Right lung (tissue), 2 donors: ENCODE measurements at regions not wholly inside any gene's neighbourhood (a gene's known extent, or its start where the extent isn't known, plus 50 kb on each side); places are given as distances from the start of the nearest gene placed in this dataset.
"Not testable (repeated sequence)": the region's sequence is repeated elsewhere in the genome, so short reads cannot be mapped to it uniquely, and the experiment has no call there.

Experiments used
- DNase-seq, 2 donors: peaks; one replicate each; pipeline ENCODE4 v3.0.0-alpha.2; 2013

GRCh38 chr1:73218995-73219546 lies 936.7 kb upstream of the NEGR1 start:
- DNase-seq, result no peak

GRCh38 chr1:73205294-73205973 lies 923.1 kb upstream of the NEGR1 start:
- DNase-seq, result no peak

DNA sequence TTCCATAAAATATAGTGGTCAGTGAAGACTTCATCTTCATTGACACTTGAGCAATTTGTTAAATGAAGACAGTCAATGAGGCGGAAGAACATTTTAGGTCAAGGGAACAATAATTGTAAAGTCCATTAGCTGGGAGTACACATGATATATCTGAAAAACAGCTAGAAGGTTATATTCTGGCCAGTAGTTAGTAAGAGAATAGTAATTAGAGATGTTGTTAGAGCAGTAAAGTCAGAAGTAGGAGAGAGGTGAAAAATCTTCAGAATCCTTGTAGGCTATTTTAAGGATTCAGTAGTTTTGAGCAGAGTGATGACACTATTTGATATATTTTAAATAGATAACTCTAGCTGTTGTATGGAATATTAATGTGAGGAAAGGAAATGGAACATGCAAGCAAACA lies 915.6 kb upstream of the NEGR1 start:
- DNase-seq, result no peak

DNA sequence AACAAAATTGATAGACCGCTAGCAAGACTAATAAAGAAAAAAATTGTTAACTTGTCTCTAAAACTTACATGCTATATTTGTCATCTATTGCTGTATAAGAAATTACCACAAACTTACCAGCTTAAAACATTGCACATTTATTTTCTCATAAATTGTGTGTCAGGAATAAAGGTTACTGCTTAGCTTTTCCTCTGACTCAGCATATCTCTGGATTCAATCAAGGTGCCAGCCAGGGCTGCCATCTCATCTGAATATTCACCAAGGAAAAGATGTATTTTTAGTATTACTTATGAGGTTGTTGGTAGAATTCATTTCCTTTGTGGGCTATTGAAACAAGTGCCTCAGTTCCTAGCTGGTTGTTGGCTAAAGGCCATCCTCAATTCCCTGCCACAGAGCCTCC lies 912.6 kb upstream of the NEGR1 start:
- no peak for DNase-seq

DNA sequence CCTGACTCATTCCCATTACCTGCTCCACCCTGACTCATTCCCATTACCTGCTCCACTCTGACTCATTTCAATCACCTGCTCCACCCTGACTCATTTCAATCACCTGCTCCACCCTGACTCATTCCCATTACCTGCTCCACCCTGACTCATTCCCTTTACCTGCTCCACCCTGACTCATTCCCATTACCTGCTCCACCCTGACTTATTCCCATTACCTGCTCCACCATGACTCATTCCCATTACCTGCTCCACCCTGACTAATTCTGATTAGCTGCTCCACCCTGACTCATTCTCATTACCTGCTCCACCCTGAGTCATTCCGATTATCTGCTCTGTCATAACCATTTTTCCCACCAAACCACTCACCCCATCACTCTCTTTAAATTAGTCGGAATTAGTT lies 901.2 kb upstream of the NEGR1 start:
- DNase-seq, result not testable (repeated sequence)

DNA sequence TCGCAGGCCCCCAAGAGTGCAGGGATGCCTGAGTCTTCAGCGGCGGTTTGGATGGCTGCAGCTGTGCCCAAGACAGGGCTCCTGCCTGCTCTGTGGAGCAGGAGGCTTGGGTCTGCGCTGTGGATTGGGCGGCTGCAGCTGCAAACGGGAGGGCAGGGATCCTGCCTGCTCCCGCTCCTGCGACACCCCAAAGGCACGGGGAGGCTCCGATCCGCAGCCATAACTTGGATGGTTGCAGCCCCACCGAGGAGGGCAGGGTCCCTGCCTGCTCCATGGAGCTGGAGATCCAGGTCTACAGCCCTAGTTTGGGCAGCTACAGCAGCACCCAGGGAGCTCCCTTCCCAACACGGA lies 898.8 kb upstream of the NEGR1 start:
- no peak for DNase-seq

DNA sequence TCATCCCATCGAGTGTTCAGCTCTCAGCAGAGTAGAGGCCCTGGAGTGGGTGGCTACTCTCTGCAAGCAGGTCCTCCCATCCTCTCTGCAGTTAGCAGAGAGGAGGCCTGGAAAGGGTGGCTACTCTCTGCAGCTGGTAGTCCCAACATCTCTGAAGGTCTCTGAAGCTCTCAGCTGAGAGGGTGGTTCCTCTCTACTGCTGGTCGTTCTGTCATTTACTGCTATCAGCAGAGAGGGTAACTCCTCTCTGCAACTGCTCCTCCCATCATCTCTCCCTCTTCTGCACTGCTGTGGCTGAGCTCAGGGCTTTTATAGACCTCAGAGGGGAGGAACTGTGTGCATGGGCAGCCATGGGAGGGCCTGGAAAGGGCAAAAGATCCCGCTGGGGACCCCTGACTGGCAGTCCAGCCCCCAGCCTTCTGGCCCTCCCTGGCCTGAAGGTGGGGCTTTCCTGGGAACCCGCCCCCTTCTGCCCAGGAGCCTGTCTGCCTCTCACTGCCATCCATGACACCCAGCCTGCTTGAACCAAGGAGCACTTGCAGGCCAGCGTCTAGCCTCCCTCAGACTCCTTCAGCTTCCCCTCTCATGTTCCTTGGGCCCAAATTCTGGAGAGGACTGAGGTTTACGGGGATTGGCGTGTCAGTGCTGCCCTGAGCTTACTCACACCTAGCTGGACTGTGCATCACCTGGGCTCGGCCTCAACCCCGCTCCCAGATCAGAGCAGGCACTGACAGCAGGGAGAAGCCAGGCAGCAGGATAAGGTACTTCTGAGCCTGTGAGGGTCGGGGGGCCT lies 898.3 kb upstream of the NEGR1 start:
- DNase-seq, result no peak

DNA sequence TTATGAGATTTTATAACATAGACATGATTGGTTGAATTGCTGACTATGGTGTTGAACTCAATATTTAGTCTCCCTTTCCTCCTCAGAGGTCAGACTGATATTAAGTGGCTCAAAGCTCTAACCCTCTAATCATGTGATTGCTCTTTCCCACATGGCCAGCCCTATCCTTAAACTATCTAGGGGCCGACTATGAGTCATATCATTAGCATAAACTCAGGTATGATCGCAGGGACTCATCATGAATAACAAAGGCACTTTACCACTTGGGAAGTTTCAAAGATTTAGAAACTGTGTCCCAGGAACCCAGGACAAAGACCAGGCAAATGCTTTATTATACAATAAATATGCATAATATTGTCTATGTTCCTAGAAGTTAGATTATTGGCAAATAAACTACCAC lies 894.6 kb upstream of the NEGR1 start:
- no peak for DNase-seq

- DNase-seq, result no peak
These were observed 884.8 kb upstream of the NEGR1 start for GRCh38 chr1:73167009-73167657.

DNA sequence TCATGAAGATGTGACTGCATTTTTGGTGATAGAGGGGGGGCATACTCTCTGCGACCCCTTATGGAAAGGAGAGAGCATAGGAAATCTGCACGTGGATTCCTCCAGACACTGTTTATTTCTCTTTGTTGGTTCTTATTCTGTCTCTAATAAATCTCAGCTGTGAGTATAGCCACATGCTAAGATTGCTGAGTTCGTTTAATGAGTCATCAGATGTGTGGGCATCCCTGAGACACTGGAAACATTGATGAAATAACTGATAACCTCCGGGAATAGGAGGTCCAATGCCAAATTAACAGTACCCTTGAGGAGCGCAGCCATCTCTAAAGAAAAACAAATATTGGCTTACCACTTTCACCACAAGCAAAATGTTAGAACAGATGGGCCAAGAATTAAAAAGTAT lies 880.2 kb upstream of the NEGR1 start:
- no peak for DNase-seq

- DNase-seq, result no peak
These were observed 879.1 kb upstream of the NEGR1 start for GRCh38 chr1:73161418-73161817.

- DNase-seq, result no peak
These were observed 878.4 kb upstream of the NEGR1 start for GRCh38 chr1:73160759-73161158.

- no peak for DNase-seq
These were observed 862.0 kb upstream of the NEGR1 start for GRCh38 chr1:73144311-73144710.

DNA sequence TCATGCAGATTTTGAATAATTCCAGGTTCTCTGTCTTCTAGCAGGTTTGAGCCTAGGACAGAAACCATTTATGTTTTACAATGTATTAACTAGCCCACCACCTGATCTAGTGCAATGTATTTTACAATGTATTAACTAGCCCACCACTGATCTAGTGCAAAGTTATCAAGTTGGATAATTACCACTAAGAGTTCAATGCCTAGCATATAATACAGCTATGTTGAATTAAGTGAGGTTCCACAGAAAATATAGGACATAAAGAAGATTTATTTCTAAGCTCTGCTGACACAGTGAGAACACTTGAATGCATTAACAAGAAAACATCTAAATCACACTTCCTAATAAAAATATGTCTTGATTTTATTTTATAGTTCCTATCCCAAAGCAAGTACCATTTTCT lies 854.6 kb upstream of the NEGR1 start:
- no peak for DNase-seq

- DNase-seq, result no peak
These were observed 824.6 kb upstream of the NEGR1 start for GRCh38 chr1:73106931-73107330.

DNA sequence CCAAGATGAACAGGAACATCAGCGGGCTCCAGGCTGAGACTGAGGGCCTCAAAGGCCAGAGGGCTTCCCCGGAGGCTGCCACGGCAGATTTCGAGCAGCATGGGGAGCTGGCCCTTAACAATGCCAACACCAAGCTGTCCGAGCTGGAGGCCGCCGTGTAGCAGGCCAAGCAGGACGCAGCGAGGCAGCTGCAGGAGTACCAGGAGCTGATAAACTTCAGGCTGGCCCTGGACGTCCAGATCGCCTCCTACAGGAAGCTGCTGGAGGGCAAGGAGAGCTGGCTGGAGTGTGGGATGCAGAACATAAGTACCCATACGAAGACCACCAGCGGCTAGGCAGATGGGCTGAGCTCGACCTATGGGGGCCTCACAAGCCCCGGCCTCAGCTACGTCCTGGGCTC lies 823.4 kb upstream of the NEGR1 start:
- DNase-seq, result no peak

GRCh38 chr1:73104749-73105148 lies 822.4 kb upstream of the NEGR1 start:
- no peak for DNase-seq

DNA sequence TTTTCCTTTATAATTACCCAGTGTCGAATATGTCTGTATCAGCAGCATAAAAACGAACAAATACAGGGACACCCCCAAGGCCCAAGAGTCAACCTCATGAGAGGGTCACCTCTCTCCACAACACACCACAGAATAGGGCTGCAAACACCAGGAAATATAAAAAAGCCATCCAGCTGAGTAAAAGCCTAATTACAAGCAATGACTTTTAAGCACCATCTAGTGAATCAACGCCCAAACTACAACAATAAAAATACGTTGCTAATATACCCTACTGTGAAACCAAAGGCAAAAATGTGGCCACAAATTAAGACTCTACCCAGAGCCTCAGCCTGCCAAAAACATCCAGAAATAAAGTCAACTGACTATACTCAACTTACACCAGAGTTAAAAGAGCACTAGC lies 817.9 kb upstream of the NEGR1 start:
- DNase-seq, result no peak

DNA sequence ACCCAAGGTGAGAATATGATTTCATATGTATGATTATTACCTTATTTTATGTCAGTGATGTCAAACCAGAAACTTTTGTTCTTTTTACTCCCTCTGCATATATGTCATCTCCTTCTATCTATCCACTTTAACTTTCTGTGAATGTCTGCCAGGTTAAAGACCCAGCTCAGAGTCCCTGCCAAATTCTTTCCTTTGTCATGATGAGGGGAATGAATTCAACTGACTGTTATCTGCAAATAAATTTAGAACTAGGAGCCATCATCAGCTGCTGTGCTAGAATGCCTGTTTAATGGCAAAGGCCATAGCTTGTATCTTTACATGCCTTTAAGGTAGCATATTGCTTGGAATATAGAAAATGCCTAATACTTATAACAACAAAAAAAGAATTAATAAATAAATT lies 815.6 kb upstream of the NEGR1 start:
- no peak for DNase-seq

GRCh38 chr1:73096841-73097240 lies 814.5 kb upstream of the NEGR1 start:
- no peak for DNase-seq

- no peak for DNase-seq
These were observed 810.0 kb upstream of the NEGR1 start for GRCh38 chr1:73092383-73092782.

GRCh38 chr1:73066866-73067265 lies 784.5 kb upstream of the NEGR1 start:
- DNase-seq, result no peak
